AG09309 (cell line): ENCODE measurements at regions not wholly inside any gene's neighbourhood (a gene's known extent, or its start where the extent isn't known, plus 50 kb on each side); places are given as distances from the start of the nearest gene placed in this dataset.

ENCODE experiments used
- DNase-seq: peaks from one replicate; pipeline ENCODE4 v3.0.0-alpha.2; 2010; ENCODE audit warnings: low read depth
- H3K4me3 ChIP-seq: 2 replicates; pipeline ENCODE4 v1.5.1; 2011; ENCODE audit warnings: mild to moderate bottlenecking, low read depth, low read length, moderate library complexity; ENCODE audit not compliant: control insufficient read depth
- TF ChIP-seq, protein P1 (sequence below): IDR thresholded peaks from 2 replicates; pipeline ENCODE4 v1.5.1; 2011; ENCODE audit warnings: mild to moderate bottlenecking, low read depth, low read length, inconsistent platforms; ENCODE audit not compliant: insufficient read depth, control insufficient read depth; ENCODE audit errors: missing control alignments

DNA sequence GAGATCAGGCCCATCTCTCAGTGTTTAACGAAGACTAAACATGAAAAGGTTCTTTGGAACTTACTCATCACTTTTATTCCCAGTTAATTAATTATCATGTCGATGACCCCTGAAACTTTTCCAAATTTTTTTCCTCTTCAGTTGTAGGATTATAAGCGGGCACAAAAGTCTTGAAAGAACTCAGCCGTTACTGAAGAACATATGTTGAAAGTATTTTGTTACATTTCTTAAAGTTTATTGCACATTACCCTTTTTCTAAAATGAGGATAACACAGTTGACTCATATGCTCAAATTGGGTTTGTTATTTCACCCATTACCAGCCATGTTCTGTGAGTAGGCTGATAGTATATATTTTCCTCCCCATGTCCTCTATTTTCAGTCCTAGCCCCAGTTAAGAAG lies 75.9 kb upstream of the COL3A1 start:
- no peak overlapping the region for H3K4me3 ChIP-seq
- TF ChIP-seq, protein P1, sequence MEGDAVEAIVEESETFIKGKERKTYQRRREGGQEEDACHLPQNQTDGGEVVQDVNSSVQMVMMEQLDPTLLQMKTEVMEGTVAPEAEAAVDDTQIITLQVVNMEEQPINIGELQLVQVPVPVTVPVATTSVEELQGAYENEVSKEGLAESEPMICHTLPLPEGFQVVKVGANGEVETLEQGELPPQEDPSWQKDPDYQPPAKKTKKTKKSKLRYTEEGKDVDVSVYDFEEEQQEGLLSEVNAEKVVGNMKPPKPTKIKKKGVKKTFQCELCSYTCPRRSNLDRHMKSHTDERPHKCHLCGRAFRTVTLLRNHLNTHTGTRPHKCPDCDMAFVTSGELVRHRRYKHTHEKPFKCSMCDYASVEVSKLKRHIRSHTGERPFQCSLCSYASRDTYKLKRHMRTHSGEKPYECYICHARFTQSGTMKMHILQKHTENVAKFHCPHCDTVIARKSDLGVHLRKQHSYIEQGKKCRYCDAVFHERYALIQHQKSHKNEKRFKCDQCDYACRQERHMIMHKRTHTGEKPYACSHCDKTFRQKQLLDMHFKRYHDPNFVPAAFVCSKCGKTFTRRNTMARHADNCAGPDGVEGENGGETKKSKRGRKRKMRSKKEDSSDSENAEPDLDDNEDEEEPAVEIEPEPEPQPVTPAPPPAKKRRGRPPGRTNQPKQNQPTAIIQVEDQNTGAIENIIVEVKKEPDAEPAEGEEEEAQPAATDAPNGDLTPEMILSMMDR: no peak
- DNase-seq: no peak

DNA sequence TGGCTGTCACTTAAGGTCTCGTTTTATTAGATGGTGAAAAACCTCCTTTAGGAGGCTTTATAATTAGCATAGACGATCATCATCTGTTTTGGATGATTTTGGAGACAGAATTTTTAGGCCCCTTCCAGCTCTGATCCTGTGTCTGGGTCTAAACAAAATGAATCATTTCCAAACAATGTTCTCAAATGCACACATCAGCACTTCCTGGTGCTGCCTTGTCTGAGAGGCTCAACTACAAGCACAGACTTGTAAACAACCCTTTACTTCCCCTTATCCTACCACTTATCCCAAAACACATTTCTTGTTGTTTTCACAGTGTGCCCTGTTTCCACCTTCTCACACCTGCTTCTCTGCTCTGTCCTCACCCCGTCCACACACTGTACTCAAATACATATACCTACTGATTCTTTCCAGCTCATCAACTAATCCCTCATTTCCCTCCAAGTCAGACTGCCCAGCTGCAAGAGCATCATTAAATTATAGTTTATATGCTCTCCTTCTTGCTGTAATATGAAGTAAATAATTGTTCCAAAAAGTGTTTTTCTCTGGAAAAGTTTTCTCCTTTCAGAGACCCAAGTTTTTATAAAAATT lies 71.2 kb upstream of the COL3A1 start:
- DNase-seq: no peak
- H3K4me3 ChIP-seq: no peak overlapping the region
- TF ChIP-seq, protein P1: no peak

DNA sequence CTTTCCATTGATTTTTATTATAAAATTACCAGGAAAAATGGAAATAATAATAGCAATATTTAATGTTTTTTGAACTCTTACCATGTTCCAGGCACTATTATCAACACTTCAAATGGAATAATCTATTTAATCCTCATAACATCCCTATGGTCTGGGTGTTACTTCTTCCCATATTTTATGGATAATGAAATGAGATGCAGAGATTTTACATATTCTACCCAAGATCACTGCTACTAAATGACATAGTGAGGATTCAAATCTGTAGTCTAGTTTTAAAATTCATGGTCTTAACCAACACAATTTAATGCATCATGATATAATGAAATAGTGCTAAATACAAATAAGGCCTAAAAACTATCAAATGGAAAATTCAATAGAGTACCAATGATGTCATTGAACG lies 70.4 kb upstream of the COL3A1 start:
- DNase-seq: no peak
- H3K4me3 ChIP-seq: no peak overlapping the region
- TF ChIP-seq, protein P1: no peak

DNA sequence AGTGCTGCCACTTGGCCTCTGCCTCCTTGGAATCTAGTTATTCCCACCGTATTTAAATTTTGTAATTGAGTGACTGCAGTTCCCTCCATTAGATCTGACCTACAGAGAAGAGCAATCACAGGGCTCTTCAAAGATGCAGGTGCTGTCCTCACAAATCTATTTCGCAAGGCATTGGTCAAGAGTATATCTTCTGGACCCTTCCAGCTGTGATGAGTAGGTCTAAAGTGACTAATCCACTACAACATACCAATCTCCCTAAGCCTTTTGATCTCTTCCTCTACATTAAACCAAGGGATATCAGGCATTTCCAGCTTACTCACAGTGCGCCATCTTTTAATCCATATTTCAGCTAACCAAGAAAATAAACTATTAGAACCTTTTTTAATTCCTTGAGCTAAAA lies 65.1 kb upstream of the COL3A1 start:
- H3K4me3 ChIP-seq: no peak overlapping the region
- no peak for DNase-seq
- TF ChIP-seq, protein P1: no peak

DNA sequence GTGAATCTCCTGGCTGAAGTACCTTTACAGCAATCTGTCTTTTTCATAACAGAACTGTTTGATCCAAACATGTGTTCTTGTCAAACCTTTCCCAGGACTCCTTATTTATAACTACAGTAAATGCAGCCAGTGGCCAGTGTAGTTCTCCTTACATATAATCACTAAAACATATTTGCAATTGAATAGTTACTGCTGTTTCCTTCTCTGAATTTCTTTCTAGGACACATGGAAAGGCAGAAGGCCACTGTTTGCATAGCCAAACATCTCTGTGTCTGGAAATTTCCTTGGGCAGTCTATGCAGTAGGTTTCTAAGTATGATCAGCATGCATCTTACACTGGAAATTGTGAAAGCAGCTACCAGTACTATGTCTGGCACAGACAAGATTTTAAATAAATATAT lies 57.4 kb upstream of the COL3A1 start:
- no peak for DNase-seq
- no peak overlapping the region for H3K4me3 ChIP-seq
- TF ChIP-seq, protein P1: no peak

DNA sequence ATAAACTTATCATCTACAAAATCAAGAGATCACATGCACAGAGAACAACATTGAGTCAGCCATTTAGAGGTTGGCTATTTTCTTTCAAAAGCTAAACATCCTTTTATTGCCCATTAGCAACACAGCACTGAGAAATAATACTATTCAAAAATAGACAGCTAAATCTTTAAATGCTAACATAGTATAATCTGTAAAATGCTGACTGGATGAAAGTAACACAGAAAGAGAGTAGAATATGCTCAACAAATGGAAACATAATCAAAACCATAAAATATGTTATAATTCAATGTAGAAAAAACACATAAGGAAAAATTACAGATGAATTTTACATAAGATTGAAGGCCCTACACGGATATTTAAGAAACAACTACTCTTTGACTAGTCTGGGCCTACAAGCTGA lies 56.5 kb upstream of the COL3A1 start:
- no peak for DNase-seq
- no peak overlapping the region for H3K4me3 ChIP-seq
- TF ChIP-seq, protein P1: no peak

DNA sequence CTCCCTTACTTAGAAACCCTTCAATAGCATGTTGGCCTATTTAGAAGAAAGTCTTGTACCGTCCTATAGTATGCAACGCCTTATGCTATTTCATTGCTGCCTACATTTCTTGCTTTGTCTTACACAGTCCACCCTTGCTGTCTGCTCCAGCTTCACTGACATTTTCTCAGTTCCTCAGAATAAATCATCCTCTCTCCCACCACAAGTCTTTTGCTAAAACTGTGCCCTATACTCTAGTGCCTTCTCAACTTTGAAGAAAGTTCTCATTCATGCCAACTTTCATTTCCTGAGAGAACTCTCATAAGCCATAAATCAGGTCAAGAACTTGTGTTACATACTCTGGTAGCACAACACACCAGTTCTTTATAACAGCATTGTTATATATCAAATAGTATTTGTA lies 54.3 kb upstream of the COL3A1 start:
- no peak for DNase-seq
- TF ChIP-seq, protein P1: no peak
- no peak overlapping the region for H3K4me3 ChIP-seq
